VCaP (cell line): ENCODE measurements at regions not wholly inside any gene's neighbourhood (a gene's known extent, or its start where the extent isn't known, plus 50 kb on each side); places are given as distances from the start of the nearest gene placed in this dataset.

Experiments used
- H3K27ac ChIP-seq: fragments of 450-650 bp; 2 replicates; pipeline ENCODE4 v1.5.1; 2017
- TF ChIP-seq, protein P1 (sequence below): fragments of 450-650 bp; conservative IDR thresholded peaks from 2 replicates; pipeline ENCODE4 v1.5.1; 2017; ENCODE audit warnings: mild to moderate bottlenecking, moderate library complexity

GRCh38 chr16:86118467-86119307 is 219.7 kb downstream of the IRF8 start:
- TF ChIP-seq, protein P1, sequence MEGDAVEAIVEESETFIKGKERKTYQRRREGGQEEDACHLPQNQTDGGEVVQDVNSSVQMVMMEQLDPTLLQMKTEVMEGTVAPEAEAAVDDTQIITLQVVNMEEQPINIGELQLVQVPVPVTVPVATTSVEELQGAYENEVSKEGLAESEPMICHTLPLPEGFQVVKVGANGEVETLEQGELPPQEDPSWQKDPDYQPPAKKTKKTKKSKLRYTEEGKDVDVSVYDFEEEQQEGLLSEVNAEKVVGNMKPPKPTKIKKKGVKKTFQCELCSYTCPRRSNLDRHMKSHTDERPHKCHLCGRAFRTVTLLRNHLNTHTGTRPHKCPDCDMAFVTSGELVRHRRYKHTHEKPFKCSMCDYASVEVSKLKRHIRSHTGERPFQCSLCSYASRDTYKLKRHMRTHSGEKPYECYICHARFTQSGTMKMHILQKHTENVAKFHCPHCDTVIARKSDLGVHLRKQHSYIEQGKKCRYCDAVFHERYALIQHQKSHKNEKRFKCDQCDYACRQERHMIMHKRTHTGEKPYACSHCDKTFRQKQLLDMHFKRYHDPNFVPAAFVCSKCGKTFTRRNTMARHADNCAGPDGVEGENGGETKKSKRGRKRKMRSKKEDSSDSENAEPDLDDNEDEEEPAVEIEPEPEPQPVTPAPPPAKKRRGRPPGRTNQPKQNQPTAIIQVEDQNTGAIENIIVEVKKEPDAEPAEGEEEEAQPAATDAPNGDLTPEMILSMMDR: no peak
- H3K27ac ChIP-seq: no peak overlapping the region

DNA sequence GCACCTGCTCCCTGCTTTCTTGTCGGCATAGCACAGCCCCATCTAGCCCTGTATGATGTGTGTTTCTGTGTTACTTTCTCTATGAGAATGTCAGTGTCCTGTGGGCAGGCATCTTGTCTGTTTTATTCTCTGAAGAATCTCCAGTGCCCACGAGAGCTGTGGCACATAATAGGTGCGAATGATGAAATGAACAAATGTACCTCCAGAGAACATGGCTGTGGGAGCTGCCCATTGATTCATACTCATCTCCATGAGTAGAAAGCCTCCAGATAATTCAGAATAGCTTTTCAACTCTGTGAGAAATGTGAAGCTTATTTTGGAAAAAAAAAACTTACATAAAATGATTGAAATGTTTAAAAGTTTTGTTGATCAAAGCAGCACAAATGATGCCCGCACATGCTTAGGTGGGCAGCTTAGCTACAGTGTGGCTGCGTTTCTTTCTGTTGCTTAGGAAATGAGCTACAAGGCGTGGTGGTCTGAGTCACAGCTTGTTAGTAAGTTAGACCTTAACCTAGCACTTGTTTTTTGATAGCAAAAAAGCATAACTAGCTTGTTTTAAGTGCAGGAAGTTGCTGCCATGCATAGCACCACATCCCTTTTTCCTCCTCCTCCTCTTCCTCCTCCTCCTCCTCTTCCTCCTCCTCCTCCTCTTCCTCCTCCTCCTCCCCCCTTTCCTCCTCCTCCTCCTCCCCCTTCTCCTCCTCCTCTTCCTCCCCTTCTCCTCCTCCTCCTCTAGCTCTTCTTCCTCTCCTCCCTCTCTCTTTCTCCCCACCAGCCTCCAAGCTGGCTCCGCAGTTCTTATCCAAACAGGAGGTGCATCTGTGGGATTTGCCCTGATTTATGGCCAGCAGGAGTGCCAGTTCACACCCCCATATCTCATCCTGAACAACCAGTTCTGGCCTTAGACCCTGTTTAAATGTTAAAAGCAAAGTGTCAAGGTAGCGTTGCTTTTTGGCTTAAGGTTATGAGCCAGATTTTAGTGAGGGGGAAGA is 221.5 kb downstream of the IRF8 start:
- TF ChIP-seq, protein P1: no peak
- H3K27ac ChIP-seq: no peak overlapping the region

DNA sequence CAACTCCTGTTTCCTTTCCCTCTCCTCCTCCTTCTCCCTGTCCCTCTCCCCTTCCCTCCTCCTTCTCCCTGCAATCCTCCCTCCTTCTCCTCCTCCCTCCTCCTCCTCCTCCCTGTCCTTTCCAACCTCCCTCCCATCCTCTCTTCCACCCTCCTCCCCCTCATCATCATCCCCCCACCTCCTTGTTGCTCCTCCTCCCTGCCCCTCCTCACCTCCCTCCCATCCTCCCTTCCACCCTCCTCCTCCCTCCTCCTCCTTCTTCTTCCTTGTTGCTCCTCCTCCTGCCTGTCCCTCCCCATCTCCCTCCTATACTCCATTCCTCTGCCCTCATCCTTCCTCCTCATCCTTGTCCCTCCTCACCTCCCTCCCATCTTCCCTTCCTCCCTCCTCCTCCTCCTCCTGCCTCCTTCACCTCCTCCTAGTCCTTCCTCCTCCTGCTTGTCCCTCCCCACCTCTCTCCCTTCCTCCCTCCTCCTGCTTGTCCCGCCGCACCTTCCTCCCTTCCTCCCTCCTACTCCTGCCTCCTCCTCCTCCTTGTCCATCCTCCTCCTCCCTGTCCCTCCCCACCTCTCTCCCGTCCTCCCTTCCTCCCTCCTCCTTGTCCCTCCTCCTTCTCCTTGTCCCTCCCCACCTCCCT is 222.5 kb downstream of the IRF8 start:
- no peak overlapping the region for H3K27ac ChIP-seq
- TF ChIP-seq, protein P1: no peak

- H3K27ac ChIP-seq: no peak overlapping the region
- TF ChIP-seq, protein P1: no peak
Observed at GRCh38 chr16:86122681-86123342, 223.8 kb downstream of the IRF8 start.

GRCh38 chr16:86124321-86124720 is 225.4 kb downstream of the IRF8 start:
- no peak overlapping the region for H3K27ac ChIP-seq
- TF ChIP-seq, protein P1: no peak

- TF ChIP-seq, protein P1: no peak
- H3K27ac ChIP-seq: no peak overlapping the region
Observed at GRCh38 chr16:86126891-86127290, 227.9 kb downstream of the IRF8 start.
